H1 (cell line): ENCODE measurements at regions not wholly inside any gene's neighbourhood (a gene's known extent, or its start where the extent isn't known, plus 50 kb on each side); places are given as distances from the start of the nearest gene placed in this dataset.

Source experiments
- CTCF ChIA-PET: fragments of 300-600 bp; sonication (Branson Sonifier 250); formaldehyde crosslinking; loops from one replicate; lab custom pipeline; 2021; ENCODE audit not compliant: partially characterized antibody; lab: Charles Lee
- POLR2A ChIA-PET: fragments of 300-600 bp; sonication (Branson Sonifier 250); formaldehyde crosslinking; loops from one replicate; lab custom pipeline; 2021; ENCODE audit warnings: inconsistent platforms; ENCODE audit not compliant: partially characterized antibody; lab: Charles Lee
- DNase-seq, 2 experiments: peaks; one replicate each; pipeline versions ENCODE4 v3.0.0 to v3.0.0-alpha.2; 2010 to 2022; ENCODE audit warnings: low spot score in 2 of 2, low read depth in 1 of 2, mixed read lengths in 1 of 2
- FAIRE-seq: peaks from 2 replicates; lab custom pipeline; 2011; peaks lifted over from hg19 to GRCh38; lab: Jason Lieb, UNC
- H2AFZ ChIP-seq: 2 replicates; pipeline ENCODE4 v1.8.1; 2012; ENCODE audit warnings: low read length, inconsistent platforms
- H2AK5ac ChIP-seq: 2 replicates; pipeline ENCODE4 v1.6.1; 2013; ENCODE audit warnings: low read depth, low read length
- H2BK120ac ChIP-seq: replicated peaks from 2 replicates; pipeline ENCODE3; 2013; ENCODE audit warnings: low read depth, low read length, inconsistent platforms
- H2BK12ac ChIP-seq: 2 replicates; pipeline ENCODE4 v1.6.1; 2013; ENCODE audit warnings: low read depth, low read length
- H2BK15ac ChIP-seq: 2 replicates; pipeline ENCODE4 v1.6.1; 2013; ENCODE audit warnings: low read length
- H2BK20ac ChIP-seq: 2 replicates; pipeline ENCODE4 v1.6.1; 2013; ENCODE audit warnings: low read length
- H2BK5ac ChIP-seq: 2 replicates; pipeline ENCODE4 v1.6.1; 2013; ENCODE audit warnings: low read depth, low read length
- H3K14ac ChIP-seq: 2 replicates; pipeline ENCODE4 v1.6.1; 2013; ENCODE audit warnings: inconsistent platforms; ENCODE audit not compliant: insufficient read length
- H3K18ac ChIP-seq: 2 replicates; pipeline ENCODE4 v1.6.1; 2013; ENCODE audit warnings: low read length; ENCODE audit errors: extremely low read depth
- H3K23ac ChIP-seq: 2 replicates; pipeline ENCODE4 v1.6.1; 2013; ENCODE audit warnings: inconsistent platforms; ENCODE audit not compliant: insufficient read length
- H3K23me2 ChIP-seq: 2 replicates; pipeline ENCODE4 v1.6.1; 2013; ENCODE audit warnings: low read depth, low read length
- H3K27ac ChIP-seq: 2 replicates; pipeline ENCODE4 v1.6.1; 2011; ENCODE audit warnings: low read depth, low read length, inconsistent platforms
- H3K27me3 ChIP-seq, 4 experiments: replicated peaks in 1 of 4; 1 replicate in 1 of 4; 2 replicates in 3 of 4; pipeline versions ENCODE4 v1.6.1 to v1.8.1; 2011 to 2013; ENCODE audit warnings: low read length in 3 of 4, mild to moderate bottlenecking in 3 of 4, inconsistent platforms in 2 of 4, mixed read lengths in 2 of 4, moderate library complexity in 1 of 4; ENCODE audit not compliant: control insufficient read depth in 3 of 4, insufficient read depth in 3 of 4; ENCODE audit errors: extremely low read depth in 1 of 4
- H3K36me3 ChIP-seq, 4 experiments: 2 replicates each; pipeline versions ENCODE4 v1.6.1 to v1.8.1; 2011 to 2013; ENCODE audit warnings: mild to moderate bottlenecking in 4 of 4, low read length in 3 of 4, moderate library complexity in 2 of 4, control low read depth in 1 of 4, inconsistent platforms in 1 of 4; ENCODE audit not compliant: insufficient read depth in 4 of 4, control insufficient read depth in 2 of 4
- H3K4ac ChIP-seq: replicated peaks from 2 replicates; pipeline ENCODE3; 2013; ENCODE audit warnings: low read length, low read depth, mixed read lengths, inconsistent platforms; ENCODE audit not compliant: insufficient read length
- H3K4me1 ChIP-seq, 4 experiments: replicated peaks in 1 of 4; 1 replicate in 1 of 4; 2 replicates in 3 of 4; pipeline versions ENCODE4 v1.6.1 to v1.8.1; 2011 to 2013; ENCODE audit warnings: low read length in 3 of 4, inconsistent platforms in 2 of 4, mixed read lengths in 1 of 4; ENCODE audit not compliant: insufficient read depth in 4 of 4, control insufficient read depth in 3 of 4
- H3K4me2 ChIP-seq, 2 experiments: 2 replicates each; pipeline versions ENCODE4 v1.6.1 to v1.8.1; 2011 to 2013; ENCODE audit warnings: low read depth in 2 of 2, low read length in 2 of 2, control low read depth in 1 of 2, inconsistent platforms in 1 of 2, mild to moderate bottlenecking in 1 of 2; ENCODE audit not compliant: insufficient read depth in 1 of 2
- H3K4me3 ChIP-seq, 4 experiments: fragments of 200-600, 300-600 bp in 1 of 4; sonication (generic), shearing (Covaris generic), sonication (Bioruptor Twin) in 1 of 4; 2 replicates each; pipeline versions ENCODE4 v1.5.1 to v1.8.1; 2011 to 2016; ENCODE audit warnings: low read length in 4 of 4, low read depth in 3 of 4, control low read depth in 2 of 4, inconsistent platforms in 2 of 4, mild to moderate bottlenecking in 2 of 4, mixed read lengths in 1 of 4, moderate library complexity in 1 of 4; ENCODE audit not compliant: insufficient read depth in 2 of 4; ENCODE audit errors: extremely low read depth in 1 of 4
- H3K56ac ChIP-seq: replicated peaks from 2 replicates; pipeline ENCODE3; 2013; ENCODE audit warnings: low read depth, mild to moderate bottlenecking, mixed read lengths, low read length, inconsistent platforms; ENCODE audit not compliant: insufficient read length
- H3K79me1 ChIP-seq: 2 replicates; pipeline ENCODE4 v1.6.1; 2013; ENCODE audit warnings: low read depth, low read length, control low read depth
- H3K79me2 ChIP-seq, 2 experiments: 2 replicates each; pipeline versions ENCODE4 v1.6.1 to v1.8.1; 2012 to 2013; ENCODE audit warnings: low read length in 2 of 2, mild to moderate bottlenecking in 2 of 2, inconsistent platforms in 1 of 2; ENCODE audit not compliant: insufficient read depth in 2 of 2, control insufficient read depth in 1 of 2
- H3K9ac ChIP-seq, 4 experiments: replicated peaks in 1 of 4; 1 replicate in 1 of 4; 2 replicates in 3 of 4; pipeline versions ENCODE4 v1.6.1 to v1.8.1; 2011 to 2013; ENCODE audit warnings: low read depth in 3 of 4, low read length in 3 of 4, control low read depth in 2 of 4, mild to moderate bottlenecking in 2 of 4, moderate library complexity in 2 of 4, inconsistent platforms in 1 of 4; ENCODE audit errors: extremely low read depth in 1 of 4
- H3K9me3 ChIP-seq, 2 experiments: 2 replicates each; pipeline versions ENCODE4 v1.6.1 to v1.8.1; 2012 to 2013; ENCODE audit warnings: mild to moderate bottlenecking in 2 of 2, moderate library complexity in 2 of 2, control low read depth in 1 of 2, inconsistent platforms in 1 of 2, low read depth in 1 of 2, low read length in 1 of 2, mixed read lengths in 1 of 2; ENCODE audit not compliant: insufficient read depth in 2 of 2
- H4K20me1 ChIP-seq, 2 experiments: replicated peaks in 1 of 2; 2 replicates each; pipeline versions ENCODE3 to v1.8.1; 2011 to 2013; ENCODE audit warnings: inconsistent platforms in 2 of 2, low read length in 2 of 2, mild to moderate bottlenecking in 1 of 2; ENCODE audit not compliant: insufficient read depth in 2 of 2, control insufficient read depth in 1 of 2
- H4K5ac ChIP-seq: 2 replicates; pipeline ENCODE4 v1.6.1; 2013; ENCODE audit warnings: low read length, low read depth, mixed read lengths, inconsistent platforms; ENCODE audit not compliant: insufficient read length
- H4K8ac ChIP-seq: 2 replicates; pipeline ENCODE4 v1.8.0; 2013; ENCODE audit warnings: mild to moderate bottlenecking, moderate library complexity, low read length, inconsistent platforms; ENCODE audit not compliant: insufficient read depth; ENCODE audit errors: extremely low read depth
- H4K91ac ChIP-seq: replicated peaks from 2 replicates; pipeline ENCODE3; 2013; ENCODE audit warnings: low read length, mixed read lengths, inconsistent platforms; ENCODE audit not compliant: insufficient read length
- ATF3 ChIP-seq: IDR thresholded peaks from 2 replicates; pipeline ENCODE4 v1.6.1; 2011; ENCODE audit warnings: low read depth, mild to moderate bottlenecking, low read length; ENCODE audit not compliant: insufficient read depth
- GTF2F1 ChIP-seq: IDR thresholded peaks from 2 replicates; pipeline ENCODE4 v1.6.1; 2012; ENCODE audit warnings: low read depth, low read length, improper control_type of control experiment, borderline replicate concordance
- JUN ChIP-seq: IDR thresholded peaks from 2 replicates; pipeline ENCODE4 v1.6.1; 2011; ENCODE audit warnings: low read depth, mild to moderate bottlenecking, improper control_type of control experiment, low read length
- NRF1 ChIP-seq: IDR thresholded peaks from 2 replicates; pipeline ENCODE4 v1.6.1; 2011; ENCODE audit warnings: mild to moderate bottlenecking, low read depth, low read length, improper control_type of control experiment
- POU5F1 ChIP-seq: IDR thresholded peaks from 2 replicates; pipeline ENCODE4 v1.6.1; 2011; ENCODE audit warnings: low read depth, mild to moderate bottlenecking, low read length, moderate library complexity
- SP2 ChIP-seq: IDR thresholded peaks from 2 replicates; pipeline ENCODE4 v1.6.1; 2012; ENCODE audit warnings: mild to moderate bottlenecking, low read length, inconsistent platforms
- SUZ12 ChIP-seq: fragments of 200-600 bp; sonication (generic); IDR thresholded peaks from 2 replicates; pipeline ENCODE4 v1.6.1; 2012; ENCODE audit warnings: mild to moderate bottlenecking, inconsistent platforms, low read length, moderate library complexity, mixed read lengths
- TAF1 ChIP-seq: IDR thresholded peaks from 2 replicates; pipeline ENCODE4 v1.6.1; 2011; ENCODE audit warnings: mild to moderate bottlenecking, low read depth, low read length
- WGBS, 2 experiments: shearing (Covaris generic) in 1 of 2; methylation state at CpG; one replicate each; pipeline versions ENCODE4 v1.1.6 to v1.1.7; 2013 to 2015; ENCODE audit warnings: low lambda C conversion rate in 2 of 2, mixed read lengths in 2 of 2, inconsistent platforms in 1 of 2, low coverage in 1 of 2, missing lambda C conversion rate in 1 of 2; ENCODE audit not compliant: insufficient replicate concordance in 2 of 2, insufficient coverage in 1 of 2, insufficient read length in 1 of 2; ENCODE audit errors: extremely low coverage in 1 of 2, missing lambda C conversion rate in 1 of 2; 5-methylcytosine and 5-hydroxymethylcytosine counted together
- TF ChIP-seq, protein P1 (sequence below), 3 experiments: IDR thresholded peaks; 1 replicate in 2 of 3; 2 replicates in 1 of 3; pipeline versions ENCODE4 v1.5.1 to v1.6.1; 2011; ENCODE audit warnings: low read length in 3 of 3, mild to moderate bottlenecking in 3 of 3, inconsistent platforms in 2 of 3, low read depth in 1 of 3, moderate library complexity in 1 of 3; ENCODE audit not compliant: insufficient read depth in 1 of 3; ENCODE audit errors: control extremely low read depth in 1 of 3

DNA sequence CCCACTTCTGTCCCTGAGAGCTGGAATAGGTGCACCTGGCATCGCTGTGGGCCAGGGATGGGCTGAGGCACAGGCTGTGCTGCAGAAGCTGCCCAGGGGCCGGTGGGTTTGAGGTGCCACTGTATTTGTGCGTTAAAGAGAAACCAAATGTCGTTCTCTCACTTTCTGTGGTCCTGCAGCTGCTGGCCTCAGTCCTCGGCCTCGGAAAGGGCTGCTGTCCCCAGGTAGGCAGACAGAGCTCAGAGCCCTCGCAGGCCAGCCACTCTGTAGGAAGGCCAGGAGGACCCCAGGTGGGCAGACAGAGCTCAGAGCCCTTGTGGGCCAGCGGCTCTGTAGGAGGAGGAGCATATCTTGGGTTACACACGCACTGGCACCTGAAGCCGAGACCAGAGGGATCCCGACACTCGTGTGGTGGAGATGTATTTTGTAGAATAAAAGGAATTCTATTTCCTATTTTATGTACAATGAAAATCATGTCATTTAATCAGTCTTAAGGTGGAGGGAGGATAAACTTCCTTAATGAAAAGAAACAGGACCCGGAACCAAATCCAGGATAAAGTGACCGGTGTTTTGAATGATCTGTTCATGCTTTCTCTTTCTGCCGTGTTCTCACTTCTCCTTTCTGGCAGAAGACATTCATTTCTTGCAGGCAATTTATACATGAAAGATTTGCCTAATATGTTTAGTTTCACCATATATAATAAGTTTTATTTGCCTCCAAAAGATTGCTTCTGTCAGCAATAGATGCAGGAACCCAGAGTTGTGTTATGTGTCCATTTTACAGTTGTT is 54.4 kb upstream of the HGFAC start:
- peak in 1 of 2 experiments; percentile 48 for DNase-seq
- Histone ChIP-seq H3K27me3 (no peaks in the 10 kb centered on the region; a peak in 1 of 7 replicates), H2BK120ac (no peak overlapping the region), H3K36me3 (no peaks in the 10 kb centered on the region), H2BK20ac (no peak overlapping the region), H3K18ac (no peak overlapping the region), H4K8ac (no peak overlapping the region), H3K79me1 (peaks cover 2% of the 10 kb centered on the region; the same call in 1 of the 2 replicates), H2AK5ac (no peak overlapping the region), H4K5ac (no peak overlapping the region), H2AFZ (no peak overlapping the region), H2BK12ac (peak overlapping the region; percentile 71; the same call in 1 of the 2 replicates), H3K4me3 (no peak overlapping the region), H3K27ac (no peak overlapping the region), H3K79me2 (no peaks in the 10 kb centered on the region), H3K4me2 (peak overlapping the region in 1 of 2 experiments; percentile 40; a peak in 1 of 4 replicates), H2BK5ac (no peak overlapping the region; the same call in 1 of the 2 replicates), H2BK15ac (peak overlapping the region; percentile 53; the same call in 1 of the 2 replicates), H3K23me2 (no peaks in the 10 kb centered on the region), H4K20me1 (no peaks in the 10 kb centered on the region), H4K91ac (no peak overlapping the region), H3K4ac (no peak overlapping the region), H3K56ac (no peak overlapping the region), H3K4me1 (peaks cover 0 to 38% (median 21%) of the 10 kb centered on the region in 4 experiments; a peak in 6 of 7 replicates), H3K14ac (no peak overlapping the region), H3K9me3 (no peaks in the 10 kb centered on the region), H3K23ac (no peak overlapping the region), H3K9ac (no peak overlapping the region; a peak in 2 of 7 replicates)
- ChIA-PET POLR2A (interaction anchor here (0.8 to 1.6 kb wide), 3 partner anchors 14 to 27 kb away, joined by 3 read pairs; no protein-coding TSS in a partner anchor), CTCF (interaction anchor here (0.8 to 2.2 kb wide), 5 partner anchors 9 to 93 kb away, joined by 3 to 6 read pairs (median 4); no protein-coding TSS in a partner anchor)
- 81% methylated on average over 15 of the region's 15 CpGs; no CpG with 5 or more reads in 1 of the 2 experiments for WGBS, 2 experiments
- FAIRE-seq, result no peak
- TF ChIP-seq SP2 (no peak), TAF1 (no peak), NRF1 (no peak), ATF3 (no peak), JUN (no peak), SUZ12 (no peak), GTF2F1 (no peak), POU5F1 (no peak)
- TF ChIP-seq, protein P1, sequence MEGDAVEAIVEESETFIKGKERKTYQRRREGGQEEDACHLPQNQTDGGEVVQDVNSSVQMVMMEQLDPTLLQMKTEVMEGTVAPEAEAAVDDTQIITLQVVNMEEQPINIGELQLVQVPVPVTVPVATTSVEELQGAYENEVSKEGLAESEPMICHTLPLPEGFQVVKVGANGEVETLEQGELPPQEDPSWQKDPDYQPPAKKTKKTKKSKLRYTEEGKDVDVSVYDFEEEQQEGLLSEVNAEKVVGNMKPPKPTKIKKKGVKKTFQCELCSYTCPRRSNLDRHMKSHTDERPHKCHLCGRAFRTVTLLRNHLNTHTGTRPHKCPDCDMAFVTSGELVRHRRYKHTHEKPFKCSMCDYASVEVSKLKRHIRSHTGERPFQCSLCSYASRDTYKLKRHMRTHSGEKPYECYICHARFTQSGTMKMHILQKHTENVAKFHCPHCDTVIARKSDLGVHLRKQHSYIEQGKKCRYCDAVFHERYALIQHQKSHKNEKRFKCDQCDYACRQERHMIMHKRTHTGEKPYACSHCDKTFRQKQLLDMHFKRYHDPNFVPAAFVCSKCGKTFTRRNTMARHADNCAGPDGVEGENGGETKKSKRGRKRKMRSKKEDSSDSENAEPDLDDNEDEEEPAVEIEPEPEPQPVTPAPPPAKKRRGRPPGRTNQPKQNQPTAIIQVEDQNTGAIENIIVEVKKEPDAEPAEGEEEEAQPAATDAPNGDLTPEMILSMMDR (IDR thresholded peaks at IDR 0.05; ENCODE audit: control extremely low read depth in 1 of 3, insufficient read depth in 1 of 3, low read depth in 1 of 3, low read length in 3 of 3), result no peak
